ENCODE measurements at regions not wholly inside any gene's neighbourhood (a gene's known extent, or its start where the extent isn't known, plus 50 kb on each side); places are given as distances from the start of the nearest gene placed in this dataset.
"Not testable (repeated sequence)": the region's sequence is repeated elsewhere in the genome, so short reads cannot be mapped to it uniquely, and the experiment has no call there.

DNA sequence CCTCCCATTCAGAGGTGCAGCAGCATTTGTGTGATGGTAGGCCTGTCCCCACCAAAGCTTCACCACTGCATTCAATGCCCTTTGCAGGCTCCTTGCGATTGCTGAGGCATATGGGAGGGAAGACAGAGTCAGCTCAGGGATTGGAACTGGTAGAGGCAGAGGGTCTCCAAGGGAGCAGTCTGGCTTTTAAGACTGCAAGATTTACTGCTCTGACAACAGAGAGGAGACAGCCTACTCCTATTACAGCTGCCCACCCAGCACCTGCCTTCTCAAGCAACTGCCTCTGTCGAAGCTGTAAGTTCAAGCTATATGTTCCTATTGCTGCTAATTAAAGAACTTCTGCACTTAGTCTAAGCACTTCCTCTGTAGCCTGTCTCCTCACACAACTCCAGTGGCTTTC lies 481.8 kb downstream of the FGF13 start:
- DNase-seq (ENCODE audit: low read depth) = no peak
- TF ChIP-seq, protein P1, sequence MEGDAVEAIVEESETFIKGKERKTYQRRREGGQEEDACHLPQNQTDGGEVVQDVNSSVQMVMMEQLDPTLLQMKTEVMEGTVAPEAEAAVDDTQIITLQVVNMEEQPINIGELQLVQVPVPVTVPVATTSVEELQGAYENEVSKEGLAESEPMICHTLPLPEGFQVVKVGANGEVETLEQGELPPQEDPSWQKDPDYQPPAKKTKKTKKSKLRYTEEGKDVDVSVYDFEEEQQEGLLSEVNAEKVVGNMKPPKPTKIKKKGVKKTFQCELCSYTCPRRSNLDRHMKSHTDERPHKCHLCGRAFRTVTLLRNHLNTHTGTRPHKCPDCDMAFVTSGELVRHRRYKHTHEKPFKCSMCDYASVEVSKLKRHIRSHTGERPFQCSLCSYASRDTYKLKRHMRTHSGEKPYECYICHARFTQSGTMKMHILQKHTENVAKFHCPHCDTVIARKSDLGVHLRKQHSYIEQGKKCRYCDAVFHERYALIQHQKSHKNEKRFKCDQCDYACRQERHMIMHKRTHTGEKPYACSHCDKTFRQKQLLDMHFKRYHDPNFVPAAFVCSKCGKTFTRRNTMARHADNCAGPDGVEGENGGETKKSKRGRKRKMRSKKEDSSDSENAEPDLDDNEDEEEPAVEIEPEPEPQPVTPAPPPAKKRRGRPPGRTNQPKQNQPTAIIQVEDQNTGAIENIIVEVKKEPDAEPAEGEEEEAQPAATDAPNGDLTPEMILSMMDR (IDR thresholded peaks at IDR 0.05; ENCODE audit: low read depth, low read length, missing control alignments) = no peak
- H3K4me3 ChIP-seq (ENCODE audit: low read depth, low read length) = no peak overlapping the region

- TF ChIP-seq, protein P1 (IDR thresholded peaks at IDR 0.05; ENCODE audit: low read depth, low read length, missing control alignments) = no peak
- H3K4me3 ChIP-seq (ENCODE audit: low read depth, low read length) = no peak overlapping the region
- no peak for DNase-seq (ENCODE audit: low read depth)
Observed at GRCh38 chrX:138240266-138240665, 471.3 kb downstream of the FGF13 start.

GRCh38 chrX:138254001-138254400 lies 457.5 kb downstream of the FGF13 start:
- TF ChIP-seq, protein P1 (IDR thresholded peaks at IDR 0.05; ENCODE audit: low read depth, low read length, missing control alignments) = no peak
- no peak for DNase-seq (ENCODE audit: low read depth)
- no peak overlapping the region for H3K4me3 ChIP-seq (ENCODE audit: low read depth, low read length)

DNA sequence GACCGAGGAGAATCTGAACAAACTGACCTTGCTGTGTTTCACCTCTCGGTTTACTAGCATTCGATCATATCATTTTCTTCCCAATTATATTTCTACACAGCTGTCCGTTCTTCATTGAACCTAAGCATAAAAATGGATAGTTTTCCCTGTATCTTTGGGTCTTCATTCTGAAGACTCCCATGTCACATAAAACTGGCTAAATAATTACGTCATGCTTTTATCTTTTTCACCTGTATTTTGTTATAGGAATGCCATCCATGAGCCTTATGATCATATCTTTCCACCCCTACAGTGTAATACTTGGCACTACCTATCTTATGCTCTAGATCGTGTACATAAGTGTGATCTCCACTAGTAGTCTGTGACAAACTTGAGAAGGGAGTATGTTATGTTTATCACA lies 456.1 kb downstream of the FGF13 start:
- TF ChIP-seq, protein P1 (IDR thresholded peaks at IDR 0.05; ENCODE audit: low read depth, low read length, missing control alignments) = no peak
- DNase-seq (ENCODE audit: low read depth) = no peak

GRCh38 chrX:138264095-138264494 lies 447.4 kb downstream of the FGF13 start:
- not testable (repeated sequence) for DNase-seq (ENCODE audit: low read depth); H3K4me3 ChIP-seq (ENCODE audit: low read depth, low read length)

More for the DNA sequence above, 456.1 kb downstream of the FGF13 start:
- no peak overlapping the region for H3K4me3 ChIP-seq (ENCODE audit: low read depth, low read length)

DNA sequence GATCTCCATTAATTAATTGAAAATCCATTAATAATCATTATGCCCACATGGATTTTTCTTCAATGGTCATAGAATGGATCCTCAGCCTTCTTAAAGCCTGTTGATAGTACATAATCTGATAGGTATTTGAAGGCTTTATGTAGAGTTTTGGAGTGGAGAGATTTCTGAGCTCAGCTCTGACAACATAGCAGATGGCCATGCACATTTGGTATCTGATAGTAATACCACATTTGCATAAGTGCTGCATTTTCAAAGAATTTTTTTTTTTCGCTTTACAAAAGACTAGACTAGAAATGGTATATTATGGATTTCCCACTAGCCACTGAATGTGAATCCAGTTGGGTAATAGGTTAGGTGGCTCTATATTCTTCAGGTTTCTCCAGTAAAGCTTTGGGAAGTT lies 440.6 kb downstream of the FGF13 start:
- TF ChIP-seq, protein P1 (IDR thresholded peaks at IDR 0.05; ENCODE audit: low read depth, low read length, missing control alignments) = no peak
- DNase-seq (ENCODE audit: low read depth) = no peak
- no peak overlapping the region for H3K4me3 ChIP-seq (ENCODE audit: low read depth, low read length)

DNA sequence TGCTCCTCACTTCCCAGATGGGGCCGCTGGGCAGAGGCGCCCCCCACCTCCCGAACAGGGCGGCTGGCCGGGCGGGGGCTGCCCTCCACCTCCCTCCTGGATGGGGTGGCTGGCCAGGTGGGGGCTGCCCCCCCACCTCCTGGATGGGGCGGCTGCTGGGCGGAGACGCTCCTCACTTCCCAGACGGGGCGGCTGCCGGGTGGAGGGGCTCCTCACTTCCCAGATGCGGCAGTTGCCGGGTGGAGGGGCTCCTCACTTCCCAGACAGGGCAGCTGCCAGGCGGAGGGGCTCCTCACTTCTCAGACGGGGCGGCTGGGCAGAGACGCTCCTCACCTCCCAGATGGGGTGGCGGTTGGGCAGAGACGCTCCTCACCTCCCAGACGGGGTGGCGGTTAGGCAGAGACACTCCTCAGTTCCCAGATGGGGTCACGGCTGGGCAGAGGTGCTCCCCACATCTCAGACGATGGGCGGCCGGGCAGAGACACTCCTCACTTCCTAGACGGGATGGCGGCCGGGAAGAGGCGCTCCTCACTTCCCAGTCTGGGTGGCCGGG lies 428.8 kb downstream of the FGF13 start:
- DNase-seq (ENCODE audit: low read depth); H3K4me3 ChIP-seq (ENCODE audit: low read depth, low read length): not testable (repeated sequence)

DNA sequence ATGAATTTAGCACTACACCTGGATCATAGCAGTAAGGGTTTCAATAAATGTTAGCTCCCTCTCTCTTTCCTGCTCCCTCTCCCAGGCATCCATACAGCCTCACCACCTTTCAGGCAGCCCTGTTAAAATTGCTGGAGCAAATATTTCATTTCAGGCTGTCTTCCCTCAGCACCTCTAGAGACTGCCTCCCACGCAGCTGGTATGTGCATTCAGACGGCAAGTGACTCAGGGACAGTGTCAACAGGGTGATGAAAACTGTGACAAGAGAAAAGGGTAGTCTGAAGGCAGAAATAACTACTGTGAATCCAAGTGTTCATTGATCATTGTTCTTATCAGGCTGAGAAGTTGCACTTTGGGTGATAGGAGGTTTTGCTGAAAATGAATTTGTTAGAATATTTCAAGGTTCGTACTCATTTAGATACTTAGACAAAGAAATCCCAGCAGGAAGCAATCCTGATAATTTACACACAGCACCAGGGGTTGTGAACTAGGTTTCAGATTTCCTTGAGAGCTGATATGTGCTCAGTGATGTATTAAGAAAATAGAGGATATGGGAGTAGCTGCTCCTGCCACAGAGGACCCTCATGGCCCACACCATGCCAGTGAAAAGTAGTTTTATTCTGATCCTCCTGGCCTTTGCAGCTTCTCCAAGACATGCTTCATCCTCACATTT lies 424.2 kb downstream of the FGF13 start:
- no peak for DNase-seq (ENCODE audit: low read depth)
- TF ChIP-seq, protein P1 (IDR thresholded peaks at IDR 0.05; ENCODE audit: low read depth, low read length, missing control alignments) = no peak
- no peak overlapping the region for H3K4me3 ChIP-seq (ENCODE audit: low read depth, low read length)

All from GM12864 (cell line).